Endothelial cell of hepatic sinusoid (primary cell): ENCODE measurements at regions not wholly inside any gene's neighbourhood (a gene's known extent, or its start where the extent isn't known, plus 50 kb on each side); places are given as distances from the start of the nearest gene placed in this dataset.
"Not testable (repeated sequence)": the region's sequence is repeated elsewhere in the genome, so short reads cannot be mapped to it uniquely, and the experiment has no call there.

Experiments used
- in situ Hi-C: cut with HindIII; loops from 2 replicates; pipeline ENCODE4 v1.10.0; 2017; ENCODE audit warnings: low sequenced_read_pairs

DNA sequence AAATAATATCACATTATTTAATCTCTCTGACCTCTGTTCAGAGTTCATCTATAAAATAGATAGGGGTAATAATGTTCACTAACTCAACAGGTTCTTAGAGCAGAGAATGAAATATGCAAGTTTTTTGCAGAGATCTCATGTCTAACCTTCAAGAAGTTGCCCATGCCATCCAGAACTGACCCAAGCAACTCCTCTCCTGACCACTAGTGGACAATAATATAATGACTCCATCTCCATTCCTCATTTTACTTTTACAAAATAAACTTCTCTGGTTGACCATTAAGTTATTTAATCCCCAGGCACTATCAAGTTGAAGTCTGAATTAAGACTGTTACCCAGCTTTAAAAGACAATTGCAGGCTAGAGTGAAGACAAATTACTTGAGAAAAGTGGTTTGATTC is 382.6 kb downstream of the KCNA4 start:
- in situ Hi-C loops: no loop called here

DNA sequence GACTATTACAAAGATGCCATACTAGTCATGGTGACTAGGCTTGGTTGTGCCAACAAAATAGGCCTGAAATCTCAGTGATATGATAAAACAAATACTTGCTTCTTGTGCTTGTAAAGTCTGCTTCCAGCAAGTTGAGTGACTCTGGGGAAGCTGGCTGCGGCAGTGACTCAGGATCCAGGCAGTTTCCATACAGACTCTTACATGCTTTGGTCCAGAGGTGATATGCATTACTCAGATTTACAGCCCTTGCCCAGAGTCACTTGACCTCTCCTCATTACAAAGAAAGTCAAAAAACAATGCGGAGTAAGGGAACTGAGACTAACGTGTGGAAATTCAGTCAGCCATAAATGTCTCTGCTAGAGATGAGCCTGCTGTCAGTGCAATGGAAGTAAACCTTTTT is 387.5 kb downstream of the KCNA4 start:
- in situ Hi-C loops: no loop called here

DNA sequence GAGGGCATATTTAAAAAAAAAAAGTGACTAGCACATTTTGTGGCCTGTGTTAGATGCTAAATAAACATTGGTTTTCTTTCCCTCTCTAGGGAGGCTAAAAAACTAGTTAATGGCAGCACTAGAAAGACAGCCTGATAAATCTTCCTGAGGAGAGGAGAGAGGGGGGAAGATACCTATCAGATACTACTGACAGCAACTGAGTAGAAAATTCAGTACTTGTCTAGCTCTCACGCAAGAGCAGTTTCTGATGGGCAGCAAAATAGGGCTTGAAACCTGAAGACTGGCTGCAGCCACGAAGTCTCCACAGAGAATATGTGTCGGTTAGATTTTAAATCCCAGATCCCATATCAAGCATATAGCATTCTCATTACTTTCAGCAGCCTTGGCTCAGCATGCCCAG is 388.2 kb downstream of the KCNA4 start:
- in situ Hi-C loops: no loop called here

DNA sequence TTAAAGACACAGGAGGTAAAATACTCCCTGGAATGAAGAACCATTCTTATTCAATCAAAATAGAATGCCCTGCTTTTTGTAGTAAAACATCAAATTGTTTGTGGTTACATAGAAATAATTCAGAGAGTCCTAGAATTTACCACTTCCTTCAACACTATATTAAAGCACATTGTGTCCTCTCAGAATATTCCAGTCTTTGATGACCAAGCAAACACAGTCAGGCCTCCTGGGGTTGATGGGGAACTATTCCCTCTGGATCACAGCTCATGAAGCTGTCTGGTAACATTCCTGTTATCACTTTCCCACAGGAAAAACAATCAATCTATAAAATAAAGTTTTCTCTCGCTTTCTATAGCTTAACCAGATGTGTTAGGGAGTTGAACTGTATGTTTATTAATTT is 389.3 kb downstream of the KCNA4 start:
- in situ Hi-C loops: no loop called here

DNA sequence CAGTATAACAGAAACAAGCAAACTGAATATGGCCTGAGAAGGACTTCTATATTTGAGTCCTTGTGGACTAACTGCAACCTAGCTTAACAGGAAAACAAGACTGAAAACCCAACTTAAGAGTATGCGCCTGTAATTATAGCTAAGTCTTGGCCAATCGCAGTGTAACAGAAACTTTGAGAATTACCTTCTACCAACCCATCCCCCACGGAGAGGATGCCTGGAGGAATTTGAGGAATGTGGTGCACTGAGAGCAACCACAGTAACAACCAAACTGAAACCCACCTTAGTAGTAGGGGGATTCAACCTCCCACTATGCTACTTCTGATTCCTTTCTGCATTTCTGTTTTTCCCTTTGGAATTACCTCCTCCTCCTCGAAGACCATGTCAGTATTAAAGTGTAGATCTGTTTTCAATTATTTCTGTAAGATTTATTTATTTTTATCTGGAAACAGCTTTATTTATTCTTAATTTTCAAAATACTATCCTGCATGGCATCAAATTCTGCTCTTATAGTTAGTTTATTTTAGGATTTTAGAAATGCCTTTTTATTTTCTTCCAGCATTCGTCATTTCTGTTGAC is 393.6 kb downstream of the KCNA4 start:
- in situ Hi-C loops: no loop called here

DNA sequence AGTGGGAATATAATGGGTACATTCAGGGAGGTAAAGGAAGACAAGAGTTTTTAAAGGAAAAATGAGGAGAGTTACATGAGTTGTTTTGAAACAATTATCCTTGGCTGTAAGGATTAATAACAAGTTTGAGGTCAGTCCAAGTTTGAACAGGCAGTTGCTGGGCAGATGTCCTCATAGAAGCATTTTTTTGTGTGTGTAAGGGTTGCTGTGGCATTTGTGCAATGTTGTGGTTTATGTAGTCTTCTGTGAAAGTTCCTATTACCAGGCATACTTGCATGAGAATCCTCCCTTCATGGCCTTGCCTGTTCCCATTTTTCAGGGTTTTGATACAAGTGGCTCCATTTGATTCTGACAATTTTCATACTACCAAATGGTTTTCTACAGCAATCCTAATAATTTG is 400.2 kb downstream of the KCNA4 start:
- in situ Hi-C loops: no loop called here

DNA sequence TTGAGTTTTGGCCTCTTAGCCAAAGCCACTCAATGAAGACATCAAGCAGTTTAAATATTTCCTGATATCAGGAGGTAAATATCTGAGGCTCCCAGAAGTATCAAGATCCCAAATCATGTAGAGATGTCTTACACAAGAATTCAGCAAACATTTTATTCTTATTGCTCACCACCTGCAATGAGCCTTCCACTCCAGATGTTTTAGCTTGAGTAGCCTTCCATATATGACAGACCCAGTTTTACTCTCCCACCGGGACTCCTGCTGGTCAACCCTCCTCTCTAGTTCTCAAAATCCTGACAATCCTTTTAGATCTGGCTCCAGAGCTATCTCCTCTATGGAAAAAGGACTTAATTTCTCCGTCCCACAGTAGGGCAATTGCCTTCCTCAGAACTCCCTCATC is 404.4 kb downstream of the KCNA4 start:
- in situ Hi-C loops: no loop called here

DNA sequence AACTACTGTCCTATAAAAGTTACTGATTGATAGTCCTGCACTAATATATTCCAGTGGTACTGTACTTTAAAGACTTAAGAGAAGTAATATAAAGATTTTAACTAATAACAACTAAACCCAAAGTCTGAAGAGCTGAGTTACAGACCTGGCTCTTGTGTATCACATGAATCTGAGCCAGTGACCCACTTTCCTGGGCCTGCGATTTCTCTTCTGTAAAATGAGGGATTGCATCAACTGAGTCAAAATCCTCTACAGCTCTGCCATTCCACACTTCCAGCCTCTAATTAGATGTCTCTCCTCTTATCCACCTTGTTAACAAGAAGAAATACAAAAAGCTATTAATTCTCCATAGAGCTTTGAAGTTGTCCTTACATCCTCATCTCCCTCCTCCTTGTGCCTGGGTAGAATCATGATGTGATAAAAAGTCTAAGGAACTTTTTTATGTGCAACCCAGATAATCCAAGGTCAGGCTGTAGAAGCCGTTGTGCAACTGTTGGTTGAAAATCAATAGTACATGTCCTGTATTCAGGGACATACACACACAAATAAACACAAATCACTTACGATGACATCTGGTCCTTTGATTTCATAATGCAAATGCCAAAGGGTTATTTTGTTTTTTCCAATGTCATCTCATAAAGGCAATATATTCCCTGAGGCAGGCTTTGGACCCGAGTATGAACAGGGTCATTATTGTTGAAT is 410.3 kb downstream of the KCNA4 start:
- in situ Hi-C loops: no loop called here

DNA sequence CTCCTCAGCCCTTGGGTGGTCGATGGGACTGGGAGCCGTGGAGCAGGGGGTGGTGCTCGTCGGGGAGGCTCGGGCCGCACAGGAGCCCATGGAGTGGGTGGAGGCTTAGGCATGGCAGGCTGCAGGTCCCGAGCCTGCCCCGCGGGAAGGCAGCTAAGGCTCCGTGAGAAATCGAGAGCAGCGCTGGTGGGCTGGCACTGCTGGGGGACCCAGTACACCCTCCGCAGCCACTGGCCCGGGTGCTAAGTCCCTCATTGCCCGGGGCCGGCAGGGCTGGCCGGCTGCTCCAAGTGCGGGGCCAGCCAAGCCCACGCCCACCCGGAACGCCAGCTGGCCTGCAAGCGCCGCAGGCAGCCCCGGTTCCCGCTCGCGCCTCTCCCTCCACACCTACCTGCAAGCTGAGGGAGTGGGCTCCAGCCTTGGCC is 416.7 kb downstream of the KCNA4 start:
- in situ Hi-C loops: not testable (repeated sequence)

DNA sequence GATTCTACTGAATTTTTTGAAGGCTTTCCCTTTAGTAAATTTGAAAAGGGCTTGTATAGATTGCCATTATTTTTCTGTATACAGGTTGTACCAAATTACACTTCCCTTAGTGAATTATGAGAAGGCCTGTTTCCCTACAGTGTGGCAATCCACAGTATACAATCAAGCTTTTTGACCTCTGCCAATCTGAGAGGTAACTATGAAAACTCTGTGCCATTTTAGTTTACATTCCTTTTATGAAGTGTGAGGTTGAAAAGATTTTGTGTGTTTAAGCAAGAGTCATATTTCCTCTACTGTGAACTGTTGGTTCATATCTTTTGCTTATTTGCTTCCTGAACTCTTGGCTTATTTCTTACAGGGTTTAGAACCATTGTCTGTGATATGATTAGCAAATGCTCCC is 432.5 kb downstream of the KCNA4 start:
- in situ Hi-C loops: no loop called here

DNA sequence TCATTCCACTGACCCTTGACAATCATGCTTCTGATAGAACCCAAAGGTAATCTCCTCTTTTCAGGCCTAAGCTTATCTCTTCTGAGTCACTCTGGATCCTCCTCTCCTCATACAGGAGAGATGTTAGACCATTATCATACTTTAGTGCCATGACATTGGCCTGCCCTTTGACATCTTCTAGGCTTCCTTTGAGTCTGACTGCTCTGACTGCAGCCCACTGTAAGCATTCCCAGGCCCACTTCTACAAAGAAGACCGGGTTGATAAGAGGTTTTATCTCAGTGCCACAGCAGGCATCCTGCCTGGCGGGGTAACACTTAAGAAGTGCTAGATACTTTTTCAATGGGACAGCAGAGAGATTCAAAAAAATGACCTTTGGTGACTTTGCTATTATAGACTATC is 438.0 kb downstream of the KCNA4 start:
- in situ Hi-C loops: no loop called here

DNA sequence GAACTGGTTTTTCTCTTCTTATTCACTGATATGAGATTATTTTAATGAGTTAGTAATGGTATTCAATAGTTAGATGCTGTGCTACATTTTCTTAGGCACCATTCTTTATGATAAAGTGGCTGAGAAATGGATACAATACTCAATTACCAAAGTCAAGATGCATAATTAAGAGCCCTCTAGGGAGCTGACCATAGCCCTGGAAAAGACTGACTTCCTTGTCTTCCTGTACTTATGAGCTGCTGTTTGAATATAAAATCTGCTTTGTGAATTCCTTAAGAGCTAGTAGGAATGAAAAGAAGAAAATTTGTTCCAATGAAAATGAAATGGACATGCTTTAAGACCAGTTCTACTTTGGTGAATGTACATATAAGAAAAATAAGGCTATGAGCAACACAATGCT is 452.3 kb downstream of the KCNA4 start:
- in situ Hi-C loops: no loop called here

DNA sequence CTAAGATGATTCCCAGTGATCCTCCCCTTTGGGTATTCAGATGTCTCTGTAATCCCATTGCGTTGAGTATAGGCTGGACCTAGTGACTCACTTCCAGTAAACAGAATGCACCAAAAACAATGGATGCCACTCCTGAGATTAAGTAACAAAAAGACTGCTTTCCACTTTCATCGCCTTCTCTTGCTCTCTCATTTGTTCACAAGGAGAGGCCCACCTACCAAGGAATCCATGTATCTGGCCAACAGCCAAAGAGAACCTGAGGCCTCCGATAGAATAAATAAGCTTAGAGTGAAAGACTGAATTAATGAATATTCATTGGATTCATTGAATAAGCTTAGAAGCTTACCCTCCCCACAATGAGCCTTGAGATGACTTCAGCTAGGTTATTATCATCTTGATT is 454.6 kb downstream of the KCNA4 start:
- in situ Hi-C loops: no loop called here

DNA sequence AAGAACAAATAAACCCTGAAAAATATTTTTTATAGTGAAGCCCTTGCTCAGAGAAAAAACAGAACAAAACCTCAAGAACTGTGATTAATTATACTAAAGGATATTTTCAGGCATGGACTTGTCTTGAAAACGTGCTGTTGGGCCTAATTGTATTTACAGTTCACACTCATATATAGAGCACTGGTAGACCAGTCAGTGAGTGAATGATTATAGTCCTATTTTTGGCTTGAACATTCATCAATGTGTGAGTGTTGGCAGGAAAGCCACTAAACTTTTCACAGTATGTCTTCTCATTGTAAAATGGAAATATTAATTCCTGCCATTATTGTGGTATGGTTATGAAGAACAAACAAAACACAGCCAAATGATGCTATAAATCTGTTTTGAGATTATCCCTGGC is 462.8 kb downstream of the KCNA4 start:
- in situ Hi-C loops: no loop called here

DNA sequence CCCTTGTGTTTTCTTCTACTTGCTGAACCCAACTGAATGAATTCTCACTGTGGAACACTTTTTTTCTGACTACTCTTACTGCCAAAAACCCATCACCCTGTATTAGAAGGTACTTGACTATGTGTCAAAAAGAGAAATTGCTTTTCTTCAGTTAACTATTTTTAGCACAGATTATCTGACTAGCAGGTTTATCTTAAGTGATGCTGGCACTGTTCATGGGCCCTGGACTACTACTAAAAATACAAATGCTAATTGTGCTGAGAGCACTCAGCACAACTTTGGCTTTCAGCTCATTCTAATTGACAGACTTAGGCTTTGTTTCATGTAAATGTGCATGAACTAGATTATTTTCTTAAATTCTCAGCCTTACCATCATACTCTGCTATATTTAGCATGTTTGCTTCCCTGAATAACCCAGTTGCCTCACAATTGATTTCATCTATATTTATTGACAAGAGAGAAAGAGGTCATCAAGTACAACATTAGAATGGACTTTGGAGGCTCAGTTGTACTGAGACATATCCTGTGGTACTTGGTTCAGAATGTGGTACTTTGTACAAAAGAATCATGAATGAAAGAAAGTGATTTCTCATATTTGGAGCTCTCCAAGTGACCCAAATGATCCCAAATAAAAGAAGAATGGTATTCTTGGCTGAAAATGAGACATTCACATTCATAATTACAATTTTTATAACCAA is 478.3 kb downstream of the KCNA4 start:
- in situ Hi-C loops: no loop called here

DNA sequence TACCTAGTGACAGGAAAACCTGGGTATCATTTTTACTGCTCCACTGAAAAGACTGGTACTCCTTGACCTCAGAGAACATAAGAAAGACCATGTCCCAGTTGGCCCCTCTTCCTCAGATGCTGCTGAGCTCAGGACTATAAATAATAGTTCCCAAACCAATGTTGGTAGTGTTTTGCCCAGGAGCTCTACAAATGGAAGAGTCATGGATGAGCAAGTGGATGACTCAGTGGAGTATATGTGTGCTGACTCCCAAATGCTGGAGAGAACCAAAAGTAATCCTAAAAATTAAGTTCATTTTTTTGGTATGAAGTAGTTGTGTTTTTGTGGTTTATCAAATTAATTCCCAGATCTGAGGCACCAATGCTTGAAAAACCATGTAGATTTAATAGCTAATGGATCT is 482.0 kb downstream of the KCNA4 start:
- in situ Hi-C loops: no loop called here

DNA sequence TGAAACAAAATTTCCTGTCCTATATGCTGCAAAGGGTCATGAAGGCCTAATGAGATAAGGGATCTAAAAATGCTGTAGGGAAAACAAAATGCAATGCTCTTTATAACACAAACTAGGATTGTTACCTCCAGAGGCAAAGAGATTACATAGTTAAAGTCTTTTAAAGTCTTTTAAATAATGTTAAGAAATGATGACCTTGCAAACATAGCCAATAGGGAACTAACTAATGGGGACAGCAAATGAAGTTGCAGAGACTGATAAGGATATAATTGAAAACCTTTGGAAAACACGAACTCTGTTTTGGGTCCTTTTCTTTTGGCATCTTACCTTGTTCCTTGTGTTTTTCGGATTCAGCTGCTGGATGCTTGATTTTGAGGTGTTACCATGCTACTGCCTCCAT is 485.9 kb downstream of the KCNA4 start:
- in situ Hi-C loops: no loop called here

DNA sequence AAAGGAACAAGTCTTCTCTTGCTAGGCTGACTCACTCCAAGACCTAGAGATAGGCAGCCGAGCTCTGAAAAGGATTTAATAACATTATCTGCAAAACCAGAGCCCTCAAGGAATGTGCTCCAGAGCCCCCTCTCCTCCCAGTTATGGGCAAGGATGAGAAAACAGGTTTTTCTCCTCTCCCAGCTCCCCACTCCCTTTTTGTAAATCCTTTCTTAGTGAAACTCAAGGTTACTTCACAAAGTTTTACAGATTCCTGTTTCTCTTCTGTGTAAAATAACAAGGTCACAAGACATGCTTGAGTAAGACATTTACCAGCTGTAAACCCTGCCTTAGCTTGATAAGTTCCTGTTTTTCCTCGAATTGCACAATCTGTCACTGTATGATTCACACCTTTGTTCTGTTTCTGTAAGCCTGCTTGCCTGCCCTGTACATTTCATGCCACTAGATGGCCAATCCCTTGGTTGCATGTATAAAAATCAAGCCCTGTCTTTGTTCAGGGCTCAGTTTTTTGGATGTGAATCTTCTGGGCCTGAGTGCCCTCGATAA is 489.4 kb downstream of the KCNA4 start:
- in situ Hi-C loops: no loop called here

DNA sequence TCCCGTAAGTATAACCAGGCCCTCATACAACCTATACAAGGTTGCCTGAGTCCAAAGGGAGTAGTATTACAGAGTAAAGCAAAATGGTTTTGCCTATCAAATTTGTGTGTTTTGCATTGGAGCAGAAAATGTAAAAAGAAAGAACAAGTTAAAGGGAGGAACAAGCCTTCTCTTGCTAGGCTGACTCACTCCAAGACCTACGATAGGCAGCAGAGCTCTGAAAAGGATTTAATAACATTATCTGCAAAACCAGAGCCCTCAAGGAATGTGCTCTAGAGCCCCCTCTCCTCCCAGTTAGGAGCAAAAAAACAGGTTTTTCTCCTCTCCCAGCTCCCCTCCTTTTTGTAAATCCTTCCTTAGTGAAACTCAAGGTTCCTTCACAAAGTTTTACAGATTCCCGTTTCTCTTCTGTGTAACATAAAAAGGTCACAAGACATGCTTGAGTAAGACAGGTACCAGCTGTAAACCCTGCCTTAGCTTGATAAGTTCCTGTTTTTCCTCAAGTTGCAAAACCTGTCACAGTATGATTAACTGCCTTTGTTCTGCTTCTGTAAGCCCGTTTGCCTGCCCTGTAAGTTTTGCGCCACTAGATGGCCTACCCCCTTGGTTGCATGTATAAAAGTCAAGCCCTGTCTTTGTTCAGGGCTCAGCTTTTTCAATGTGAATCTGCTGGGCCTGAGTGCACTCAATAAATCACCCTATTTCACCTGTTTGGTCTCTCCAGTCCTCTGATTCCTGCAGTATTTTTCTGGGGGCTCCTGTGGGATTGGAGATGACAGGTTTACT is 498.2 kb downstream of the KCNA4 start:
- in situ Hi-C loops: no loop called here

DNA sequence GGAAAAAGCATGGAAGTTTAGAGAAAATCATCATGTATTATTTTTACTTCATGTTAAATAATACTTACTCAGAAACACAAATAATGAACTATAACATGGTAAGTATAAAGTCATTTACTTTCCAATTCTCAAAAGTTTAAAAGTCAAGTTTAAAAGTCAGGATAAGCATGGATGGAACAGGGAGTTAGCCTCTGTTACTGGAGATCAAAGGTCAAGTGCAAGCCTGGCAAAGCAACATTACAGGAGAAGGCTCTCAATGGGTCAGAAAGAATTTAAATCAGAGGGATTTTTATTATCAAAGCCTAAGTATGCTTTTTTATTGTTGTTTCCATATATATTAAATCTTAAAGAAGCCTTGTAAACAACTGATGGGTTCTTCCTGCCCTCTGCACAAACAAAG is 505.4 kb downstream of the KCNA4 start:
- in situ Hi-C loops: no loop called here

DNA sequence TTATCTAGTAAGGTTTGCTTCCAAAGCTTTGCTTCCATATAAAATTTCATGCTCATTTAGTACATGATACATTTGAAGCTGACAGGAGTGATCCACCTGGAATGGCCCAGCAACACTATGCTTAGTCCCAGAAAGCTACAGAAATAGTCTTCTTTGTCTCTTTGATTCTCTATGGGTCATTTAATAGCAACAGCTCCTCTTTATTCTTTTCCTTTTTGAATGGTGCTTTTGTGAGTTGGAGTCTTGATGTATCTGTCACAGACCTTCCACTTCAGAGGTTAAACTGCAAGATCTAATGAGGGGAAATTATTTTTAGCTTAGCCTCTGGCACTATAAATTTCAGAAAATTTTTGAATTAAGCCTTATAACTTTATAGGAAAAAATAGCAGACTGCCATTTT is 509.5 kb downstream of the KCNA4 start:
- in situ Hi-C loops: no loop called here
